ENCODE measurements at regions not wholly inside any gene's neighbourhood (a gene's known extent, or its start where the extent isn't known, plus 50 kb on each side); places are given as distances from the start of the nearest gene placed in this dataset.

- Histone ChIP-seq H3K4me1 (ENCODE audit: control insufficient read depth in 4 of 4, insufficient read depth in 4 of 4, low read length in 3 of 4) (no peaks in the 10 kb centered on the region), H3K36me3 (ENCODE audit: control insufficient read depth in 4 of 4, insufficient read depth in 3 of 4, low read depth in 1 of 4, low read length in 3 of 4) (no peaks in the 10 kb centered on the region), H3K9me3 (ENCODE audit: control insufficient read depth in 4 of 4, low read length in 3 of 4) (no peaks in the 10 kb centered on the region), H3K4me3 (ENCODE audit: low read depth in 1 of 3, low read length in 3 of 3) (no peak overlapping the region), H3K9ac (ENCODE audit: low read depth in 1 of 2, low read length in 2 of 2) (no peak overlapping the region), H3K27ac (ENCODE audit: low read depth in 1 of 2, low read length in 2 of 2) (no peak overlapping the region), H3K27me3 (ENCODE audit: control insufficient read depth in 4 of 4, insufficient read depth in 4 of 4, low read length in 3 of 4) (peaks cover 0 to 6% (median 0%) of the 10 kb centered on the region in 4 donors)
- TF ChIP-seq JUND (IDR thresholded peaks at IDR 0.05) (no peak), CTCF (IDR thresholded peaks at IDR 0.05; ENCODE audit: low read depth, low read length, missing input control) (no peak), FOXA1 (IDR thresholded peaks at IDR 0.05) (no peak), RAD21 (IDR thresholded peaks at IDR 0.05) (no peak), FOXA2 (IDR thresholded peaks at IDR 0.05) (no peak), NR2F2 (IDR thresholded peaks at IDR 0.05) (no peak), TAF1 (conservative IDR thresholded peaks at IDR 0.05) (no peak), HNF4A (conservative IDR thresholded peaks at IDR 0.05) (no peak)
- 62% methylated on average over 3 of the region's 3 CpGs for WGBS
- DNase-seq (ENCODE audit: low spot score) = no peak
Observed at GRCh38 chr6:10140824-10141223, 274.1 kb downstream of the TFAP2A start.

- Histone ChIP-seq H3K27me3 (ENCODE audit: control insufficient read depth in 4 of 4, insufficient read depth in 4 of 4, low read length in 3 of 4) (peaks cover 0 to 6% (median 0%) of the 10 kb centered on the region in 4 donors), H3K4me3 (ENCODE audit: low read depth in 1 of 3, low read length in 3 of 3) (no peak overlapping the region), H3K4me1 (ENCODE audit: control insufficient read depth in 4 of 4, insufficient read depth in 4 of 4, low read length in 3 of 4) (no peaks in the 10 kb centered on the region), H3K9me3 (ENCODE audit: control insufficient read depth in 4 of 4, low read length in 3 of 4) (no peaks in the 10 kb centered on the region), H3K9ac (ENCODE audit: low read depth in 1 of 2, low read length in 2 of 2) (no peak overlapping the region), H3K27ac (ENCODE audit: low read depth in 1 of 2, low read length in 2 of 2) (no peak overlapping the region), H3K36me3 (ENCODE audit: control insufficient read depth in 4 of 4, insufficient read depth in 3 of 4, low read depth in 1 of 4, low read length in 3 of 4) (no peaks in the 10 kb centered on the region)
- WGBS = 62% methylated on average over 3 of the region's 3 CpGs
- DNase-seq (ENCODE audit: low spot score) = no peak
- no peak for TF ChIP-seq TAF1 (conservative IDR thresholded peaks at IDR 0.05)
- no peak for TF ChIP-seq EGR1 (IDR thresholded peaks at IDR 0.05; ENCODE audit: low read depth in 2 of 2)
- TF ChIP-seq RAD21 (IDR thresholded peaks at IDR 0.05) = no peak
- no peak for TF ChIP-seq CTCF (IDR thresholded peaks at IDR 0.05; ENCODE audit: low read depth, low read length, missing input control)
- TF ChIP-seq ATF3 (IDR thresholded peaks at IDR 0.05) = no peak
Observed at GRCh38 chr6:10140136-10140535, 274.7 kb downstream of the TFAP2A start.

- no peaks in the 10 kb centered on the region for H3K4me1 ChIP-seq (ENCODE audit: control insufficient read depth in 4 of 4, insufficient read depth in 4 of 4, low read length in 3 of 4)
- H3K9ac ChIP-seq (ENCODE audit: low read depth in 1 of 2, low read length in 2 of 2) = no peak overlapping the region
- WGBS = 75% methylated on average over 3 of the region's 3 CpGs
- no peak for DNase-seq (ENCODE audit: low spot score)
- peaks cover 0 to 6% (median 0%) of the 10 kb centered on the region in 4 donors for H3K27me3 ChIP-seq (ENCODE audit: control insufficient read depth in 4 of 4, insufficient read depth in 4 of 4, low read length in 3 of 4)
- no peaks in the 10 kb centered on the region for H3K36me3 ChIP-seq (ENCODE audit: control insufficient read depth in 4 of 4, insufficient read depth in 3 of 4, low read depth in 1 of 4, low read length in 3 of 4)
- no peaks in the 10 kb centered on the region for H3K9me3 ChIP-seq (ENCODE audit: control insufficient read depth in 4 of 4, low read length in 3 of 4)
- no peak overlapping the region for H3K4me3 ChIP-seq (ENCODE audit: low read depth in 1 of 3, low read length in 3 of 3)
- no peak overlapping the region for H3K27ac ChIP-seq (ENCODE audit: low read depth in 1 of 2, low read length in 2 of 2)
- TF ChIP-seq TAF1 (conservative IDR thresholded peaks at IDR 0.05) = no peak
- no peak for TF ChIP-seq SP1 (IDR thresholded peaks at IDR 0.05)
- TF ChIP-seq RXRA (IDR thresholded peaks at IDR 0.05) = no peak
- no peak for TF ChIP-seq FOXA2 (IDR thresholded peaks at IDR 0.05)
- no peak for TF ChIP-seq CTCF (IDR thresholded peaks at IDR 0.05; ENCODE audit: low read depth, low read length, missing input control)
- no peak for TF ChIP-seq ZBTB33 (IDR thresholded peaks at IDR 0.05)
- TF ChIP-seq JUND (IDR thresholded peaks at IDR 0.05) = no peak
- no peak for TF ChIP-seq MAX (IDR thresholded peaks at IDR 0.05)
- no peak for TF ChIP-seq REST (IDR thresholded peaks at IDR 0.05)
Observed at GRCh38 chr6:10138917-10139316, 276.0 kb downstream of the TFAP2A start.

All from liver (tissue), 8 donors.